ENCODE measurements at regions not wholly inside any gene's neighbourhood (a gene's known extent, or its start where the extent isn't known, plus 50 kb on each side); places are given as distances from the start of the nearest gene placed in this dataset.
A peak's percentile ranks its signal among the peaks of the same experiment; 100 is the strongest.
"Not testable (repeated sequence)": the region's sequence is repeated elsewhere in the genome, so short reads cannot be mapped to it uniquely, and the experiment has no call there.

DNA sequence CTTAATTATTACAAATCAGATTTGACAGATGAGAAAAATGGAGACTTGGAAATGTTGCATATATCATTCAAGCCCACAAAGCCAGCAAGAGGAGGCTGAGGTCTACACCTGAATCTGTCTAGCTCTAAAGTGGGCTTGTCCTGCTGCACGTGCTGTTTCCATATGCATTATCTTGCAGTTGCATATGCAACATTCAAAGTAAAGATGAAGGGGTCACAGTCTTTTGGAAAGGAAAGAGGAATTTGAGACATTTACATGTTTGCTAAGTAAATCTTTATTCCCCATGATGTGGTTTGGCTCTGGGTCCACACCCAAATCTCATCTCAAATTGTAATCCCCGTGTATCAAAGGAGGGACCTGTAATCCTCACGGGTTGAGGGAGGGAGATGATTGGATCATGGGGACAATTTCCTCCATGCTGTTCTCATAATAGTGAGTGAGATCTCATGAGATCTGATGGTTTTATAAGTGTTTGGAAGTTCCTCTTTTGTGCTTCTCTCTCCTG, 98.3 kb downstream of the BACH1 start:
- in situ Hi-C loops (cut with MboI; ENCODE audit: low pct_unique_long_range_greater_than_20kb, low sequenced_read_pairs): no loop called here
- DNase-seq: peak; percentile 25

GRCh38 chr21:29403301-29403700, 104.6 kb downstream of the BACH1 start:
- DNase-seq: no peak
- in situ Hi-C loops (cut with MboI; ENCODE audit: low pct_unique_long_range_greater_than_20kb, low sequenced_read_pairs): no loop called here

- peak; percentile 58 for DNase-seq
- in situ Hi-C loops (cut with MboI; ENCODE audit: low pct_unique_long_range_greater_than_20kb, low sequenced_read_pairs): no loop called here
Measured at GRCh38 chr21:29403922-29404538, 105.3 kb downstream of the BACH1 start.

DNA sequence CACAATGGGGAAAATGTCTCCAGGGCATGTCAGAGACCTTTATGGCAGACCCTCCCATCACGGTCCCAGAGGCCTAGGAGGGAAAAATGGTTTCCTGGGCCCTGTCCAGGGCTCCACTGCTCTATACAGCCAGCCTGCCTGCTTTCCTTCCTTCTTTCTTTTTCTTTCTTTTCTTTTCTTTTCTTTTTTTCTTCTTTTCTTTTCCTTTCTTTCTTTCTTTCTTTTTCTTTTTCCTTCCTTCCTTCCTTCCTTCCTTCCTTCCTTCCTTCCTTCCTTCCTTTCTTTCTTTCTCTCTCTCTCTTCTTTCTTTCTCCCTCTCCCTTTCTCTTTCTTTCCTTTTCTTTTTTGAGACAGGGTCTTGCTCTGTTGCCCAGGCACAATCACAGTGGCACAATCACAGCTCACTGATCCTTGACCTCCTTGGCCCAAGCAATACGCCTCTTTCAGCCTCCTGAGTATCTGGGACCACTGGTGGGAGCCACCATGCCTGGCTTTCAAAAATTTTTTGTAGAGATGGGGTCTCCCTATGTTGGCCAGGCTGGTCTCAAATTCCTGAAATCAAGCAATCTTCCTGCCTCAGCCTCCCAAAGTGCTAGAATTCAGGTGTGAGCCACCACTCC, 106.9 kb downstream of the BACH1 start:
- DNase-seq: no peak
- in situ Hi-C loops (cut with MboI; ENCODE audit: low pct_unique_long_range_greater_than_20kb, low sequenced_read_pairs): no loop called here

DNA sequence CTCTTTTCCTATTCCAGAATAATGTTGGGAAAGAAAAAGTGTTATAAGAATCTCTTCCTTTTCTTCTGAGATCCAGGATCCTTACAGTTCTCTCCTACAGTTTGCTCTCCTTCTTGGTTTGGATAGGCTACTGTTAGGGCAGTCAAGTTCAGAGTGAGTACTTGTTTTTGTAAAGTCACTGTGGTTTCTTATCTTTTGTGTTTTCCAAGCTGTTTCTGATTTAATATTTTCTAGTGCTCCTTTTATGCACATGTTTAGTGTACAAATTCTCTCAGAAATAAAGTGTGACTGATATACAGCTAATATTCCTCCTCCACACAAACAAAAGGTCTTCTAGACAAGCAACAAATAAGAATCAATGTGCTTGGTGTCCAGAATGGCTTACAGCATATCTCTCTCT, 107.7 kb downstream of the BACH1 start:
- DNase-seq: no peak
- in situ Hi-C loops (cut with MboI; ENCODE audit: low pct_unique_long_range_greater_than_20kb, low sequenced_read_pairs): no loop called here

- in situ Hi-C loops (cut with MboI; ENCODE audit: low pct_unique_long_range_greater_than_20kb, low sequenced_read_pairs): no loop called here
- DNase-seq: no peak
Measured at GRCh38 chr21:29407571-29407970, 108.8 kb downstream of the BACH1 start.

- in situ Hi-C loops (cut with MboI; ENCODE audit: low pct_unique_long_range_greater_than_20kb, low sequenced_read_pairs): no loop called here
- DNase-seq: no peak
Measured at GRCh38 chr21:29413683-29414082, 115.0 kb downstream of the BACH1 start.

DNA sequence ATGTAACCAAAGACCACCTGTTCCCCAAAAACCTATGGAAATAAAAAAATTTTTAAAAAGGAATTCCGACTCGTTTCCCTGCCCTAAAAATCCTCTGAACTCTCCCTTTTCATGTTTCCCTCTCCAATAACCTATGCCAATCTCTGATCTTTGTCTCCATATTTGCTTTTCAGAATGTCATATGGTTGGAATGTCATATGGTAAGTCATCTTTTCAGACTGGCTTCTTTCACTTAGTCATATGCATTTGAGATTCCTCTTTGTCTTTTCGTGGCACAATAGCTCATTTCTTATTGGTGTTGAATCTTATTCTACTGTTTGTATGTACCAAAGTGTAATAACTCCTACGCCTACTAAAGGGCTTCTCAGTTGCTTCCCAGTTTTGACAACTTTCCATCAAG, 117.5 kb downstream of the BACH1 start:
- in situ Hi-C loops (cut with MboI; ENCODE audit: low pct_unique_long_range_greater_than_20kb, low sequenced_read_pairs): no loop called here
- DNase-seq: no peak

DNA sequence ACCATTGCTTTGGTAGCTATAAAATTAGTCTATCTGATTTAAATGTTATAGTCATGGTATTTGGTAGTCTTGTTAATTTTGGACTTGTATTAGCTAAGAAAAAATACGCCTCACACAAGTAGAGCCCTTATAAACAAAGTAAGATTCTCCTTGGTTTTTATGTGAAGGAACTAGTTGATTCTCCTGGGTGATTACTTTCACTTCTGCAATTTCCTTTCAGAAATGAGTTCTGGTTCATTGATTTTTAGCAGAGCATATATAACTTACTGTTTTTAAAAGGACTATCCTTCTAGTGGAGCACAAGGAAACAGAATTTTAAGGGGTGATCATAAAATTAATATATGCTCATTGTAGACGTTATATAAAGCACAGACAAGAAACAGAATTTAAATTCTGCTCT, 120.1 kb downstream of the BACH1 start:
- DNase-seq: peak; percentile 39
- in situ Hi-C loops (cut with MboI; ENCODE audit: low pct_unique_long_range_greater_than_20kb, low sequenced_read_pairs): no loop called here

- in situ Hi-C loops (cut with MboI; ENCODE audit: low pct_unique_long_range_greater_than_20kb, low sequenced_read_pairs): no loop called here
- DNase-seq: no peak
Measured at GRCh38 chr21:29419422-29419821, 120.7 kb downstream of the BACH1 start.

DNA sequence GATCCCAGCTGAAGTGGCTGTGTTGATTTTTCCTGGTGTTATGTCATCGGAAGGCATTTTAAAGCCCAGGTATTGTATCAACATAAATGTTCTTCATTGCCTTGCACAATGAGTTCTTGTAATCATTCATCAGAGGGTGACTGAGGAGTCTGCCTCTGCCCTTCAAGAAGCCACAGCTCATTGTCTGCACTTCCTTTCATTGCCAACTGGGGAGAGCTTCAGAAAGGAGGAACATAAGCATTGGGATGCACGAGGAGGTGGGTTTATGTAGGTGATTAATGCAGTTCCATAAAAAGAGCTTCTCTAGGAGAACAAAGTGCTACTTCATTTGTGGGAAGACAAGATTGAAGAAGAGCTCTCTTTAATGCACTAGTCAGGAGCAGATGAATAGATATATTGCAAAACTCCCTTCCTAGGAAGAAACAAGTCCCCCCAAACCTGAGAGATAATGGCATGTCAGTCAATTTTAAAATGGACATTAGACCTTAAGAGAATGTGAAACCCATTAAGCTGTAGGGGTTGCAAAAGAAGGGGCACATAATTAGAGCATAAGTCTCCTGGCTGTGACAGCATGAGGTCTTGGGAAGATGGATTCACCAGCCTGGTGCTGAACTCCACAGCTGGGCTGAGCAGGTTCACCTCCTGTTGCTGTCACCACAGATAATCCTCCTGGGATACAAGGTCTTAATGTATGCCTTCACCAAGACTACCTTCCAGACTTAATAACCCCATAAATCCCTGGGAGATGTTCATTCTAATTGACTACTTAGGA, 124.6 kb downstream of the BACH1 start:
- peak; percentile 53 for DNase-seq
- in situ Hi-C loops (cut with MboI; ENCODE audit: low pct_unique_long_range_greater_than_20kb, low sequenced_read_pairs): no loop called here

- DNase-seq: no peak
- in situ Hi-C loops (cut with MboI; ENCODE audit: low pct_unique_long_range_greater_than_20kb, low sequenced_read_pairs): no loop called here
Measured at GRCh38 chr21:29424728-29425127, 126.0 kb downstream of the BACH1 start.

GRCh38 chr21:29429218-29429617, 130.5 kb downstream of the BACH1 start:
- in situ Hi-C loops (cut with MboI; ENCODE audit: low pct_unique_long_range_greater_than_20kb, low sequenced_read_pairs): no loop called here
- DNase-seq: no peak

GRCh38 chr21:29430030-29430429, 131.3 kb downstream of the BACH1 start:
- in situ Hi-C loops (cut with MboI; ENCODE audit: low pct_unique_long_range_greater_than_20kb, low sequenced_read_pairs): no loop called here
- DNase-seq: no peak

- no peak for DNase-seq
- in situ Hi-C loops (cut with MboI; ENCODE audit: low pct_unique_long_range_greater_than_20kb, low sequenced_read_pairs): no loop called here
Measured at GRCh38 chr21:29430576-29430975, 131.9 kb downstream of the BACH1 start.

GRCh38 chr21:29431178-29431577, 132.5 kb downstream of the BACH1 start:
- in situ Hi-C loops (cut with MboI; ENCODE audit: low pct_unique_long_range_greater_than_20kb, low sequenced_read_pairs): no loop called here
- no peak for DNase-seq

DNA sequence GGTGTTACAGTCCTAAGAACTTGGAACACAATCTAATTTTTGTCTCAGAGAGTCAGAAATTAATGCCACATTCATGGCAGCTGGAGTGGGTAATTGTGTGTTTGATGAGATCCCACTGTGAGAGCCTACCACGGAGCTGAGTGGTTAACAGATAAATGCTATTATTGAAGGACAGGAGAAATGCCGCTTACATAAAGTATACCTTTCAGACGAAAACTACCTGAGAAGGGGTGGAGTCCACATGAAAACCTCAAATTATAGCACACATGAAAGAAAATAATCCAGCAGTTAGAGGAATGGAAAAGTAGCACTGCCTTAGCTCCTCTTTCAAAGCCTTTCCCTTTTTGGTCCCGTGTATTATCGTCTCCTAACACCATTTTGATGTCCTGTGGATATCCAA, 133.0 kb downstream of the BACH1 start:
- no peak for DNase-seq
- in situ Hi-C loops (cut with MboI; ENCODE audit: low pct_unique_long_range_greater_than_20kb, low sequenced_read_pairs): no loop called here

DNA sequence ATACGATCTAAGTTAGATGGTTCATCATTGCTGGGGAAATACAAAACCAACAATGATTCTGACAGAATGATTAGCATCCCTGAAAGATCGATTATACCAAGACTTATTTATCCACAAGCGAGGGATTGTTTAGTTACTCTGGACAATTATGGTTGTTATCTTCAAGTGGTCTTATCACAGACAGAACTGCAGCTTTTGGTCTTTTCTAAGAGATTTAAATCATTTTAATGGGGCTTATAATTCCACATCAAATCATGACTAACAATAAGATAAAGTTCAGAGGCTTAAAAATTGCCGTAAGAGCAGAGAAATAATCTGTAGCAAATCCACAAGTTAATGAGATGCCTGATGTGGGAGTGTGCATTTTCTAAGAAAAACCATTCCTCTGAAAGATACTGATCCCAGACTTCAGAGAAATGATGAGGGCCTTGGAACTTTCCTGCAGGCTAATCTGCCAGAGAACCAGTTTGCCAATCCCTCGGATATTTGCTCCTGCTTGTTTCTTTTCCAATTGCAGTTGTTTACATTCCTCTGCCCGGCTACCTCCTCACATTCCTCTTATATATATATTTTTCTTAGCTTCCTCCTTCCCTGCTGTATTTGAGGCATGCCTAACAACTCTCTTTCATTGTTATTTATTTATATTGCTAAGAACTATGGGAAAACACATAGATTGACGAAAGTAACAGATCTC, 134.8 kb downstream of the BACH1 start:
- no peak for DNase-seq
- in situ Hi-C loops (cut with MboI; ENCODE audit: low pct_unique_long_range_greater_than_20kb, low sequenced_read_pairs): no loop called here

- in situ Hi-C loops (cut with MboI; ENCODE audit: low pct_unique_long_range_greater_than_20kb, low sequenced_read_pairs): no loop called here
- no peak for DNase-seq
Measured at GRCh38 chr21:29434081-29434480, 135.4 kb downstream of the BACH1 start.

DNA sequence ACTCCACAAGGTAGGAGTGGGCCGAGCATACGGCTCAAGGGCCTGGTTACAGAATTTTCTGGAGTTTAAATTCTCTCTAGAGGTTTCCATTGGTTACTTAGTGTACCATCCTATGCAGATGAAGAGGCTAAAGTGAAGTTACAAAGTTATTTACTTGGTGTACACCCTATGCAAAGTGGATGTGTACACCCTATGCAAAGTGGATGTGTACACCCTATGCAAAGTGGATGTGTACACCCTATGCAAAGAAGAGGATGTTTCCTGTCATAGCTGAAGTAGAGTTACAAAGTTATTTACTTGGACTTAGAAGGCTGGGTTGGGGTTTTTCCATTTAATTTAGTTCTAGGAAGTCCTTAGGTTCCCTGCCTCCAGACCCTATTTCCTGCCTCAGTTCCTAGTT, 136.3 kb downstream of the BACH1 start:
- in situ Hi-C loops (cut with MboI; ENCODE audit: low pct_unique_long_range_greater_than_20kb, low sequenced_read_pairs); DNase-seq: not testable (repeated sequence)

All from KBM-7 (cell line).